ENCODE measurements at regions not wholly inside any gene's neighbourhood (a gene's known extent, or its start where the extent isn't known, plus 50 kb on each side); places are given as distances from the start of the nearest gene placed in this dataset.

GRCh38 chr2:154620471-154620870 lies 78.0 kb upstream of the KCNJ3 start:
- Histone ChIP-seq H4K20me1 (ENCODE audit: insufficient read depth, low read length, poor library complexity, severe bottlenecking) (no peaks in the 10 kb centered on the region), H3F3A (ENCODE audit: low read depth) (no peaks in the 10 kb centered on the region), H3K4me1 (ENCODE audit: insufficient read depth, low read length, poor library complexity, severe bottlenecking) (no peaks in the 10 kb centered on the region)

GRCh38 chr2:154623819-154624218 lies 74.7 kb upstream of the KCNJ3 start:
- no peaks in the 10 kb centered on the region for H3K79me2 ChIP-seq (ENCODE audit: insufficient read depth, low read length)
- H3K4me1 ChIP-seq (ENCODE audit: insufficient read depth, low read length, poor library complexity, severe bottlenecking) = no peaks in the 10 kb centered on the region
- H3K36me3 ChIP-seq (ENCODE audit: insufficient read depth, low read length) = no peaks in the 10 kb centered on the region
- H3F3A ChIP-seq (ENCODE audit: low read depth) = no peaks in the 10 kb centered on the region
- H3K9me2 ChIP-seq (replicated peaks; ENCODE audit: low read depth, low read length) = no peaks in the 10 kb centered on the region
- no peaks in the 10 kb centered on the region for H4K20me1 ChIP-seq (ENCODE audit: insufficient read depth, low read length, poor library complexity, severe bottlenecking)
- H3K27me3 ChIP-seq (ENCODE audit: insufficient read depth, low read length, poor library complexity, severe bottlenecking) = no peaks in the 10 kb centered on the region
- H2AFZ ChIP-seq (ENCODE audit: low read length) = no peak overlapping the region
- no peak overlapping the region for H3K4me3 ChIP-seq (ENCODE audit: low read length, poor library complexity, severe bottlenecking)
- no peak for TF ChIP-seq EZH2phosphoT487 (IDR thresholded peaks at IDR 0.05; ENCODE audit: borderline replicate concordance)
- TF ChIP-seq, protein P1, sequence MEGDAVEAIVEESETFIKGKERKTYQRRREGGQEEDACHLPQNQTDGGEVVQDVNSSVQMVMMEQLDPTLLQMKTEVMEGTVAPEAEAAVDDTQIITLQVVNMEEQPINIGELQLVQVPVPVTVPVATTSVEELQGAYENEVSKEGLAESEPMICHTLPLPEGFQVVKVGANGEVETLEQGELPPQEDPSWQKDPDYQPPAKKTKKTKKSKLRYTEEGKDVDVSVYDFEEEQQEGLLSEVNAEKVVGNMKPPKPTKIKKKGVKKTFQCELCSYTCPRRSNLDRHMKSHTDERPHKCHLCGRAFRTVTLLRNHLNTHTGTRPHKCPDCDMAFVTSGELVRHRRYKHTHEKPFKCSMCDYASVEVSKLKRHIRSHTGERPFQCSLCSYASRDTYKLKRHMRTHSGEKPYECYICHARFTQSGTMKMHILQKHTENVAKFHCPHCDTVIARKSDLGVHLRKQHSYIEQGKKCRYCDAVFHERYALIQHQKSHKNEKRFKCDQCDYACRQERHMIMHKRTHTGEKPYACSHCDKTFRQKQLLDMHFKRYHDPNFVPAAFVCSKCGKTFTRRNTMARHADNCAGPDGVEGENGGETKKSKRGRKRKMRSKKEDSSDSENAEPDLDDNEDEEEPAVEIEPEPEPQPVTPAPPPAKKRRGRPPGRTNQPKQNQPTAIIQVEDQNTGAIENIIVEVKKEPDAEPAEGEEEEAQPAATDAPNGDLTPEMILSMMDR (conservative IDR thresholded peaks at IDR 0.05; ENCODE audit: low read length) = peak; percentile 87
- H3K9me3 ChIP-seq (ENCODE audit: insufficient read depth, low read depth, low read length) = no peaks in the 10 kb centered on the region
- no peak overlapping the region for H3K9ac ChIP-seq (ENCODE audit: low read depth, low read length, poor library complexity, severe bottlenecking)
- no peak overlapping the region for H3K4me2 ChIP-seq (ENCODE audit: low read depth, low read length, poor library complexity, severe bottlenecking)

More at GRCh38 chr2:154620471-154620870, 78.0 kb upstream of the KCNJ3 start:
- Histone ChIP-seq H2AFZ (ENCODE audit: low read length) (no peak overlapping the region), H3K79me2 (ENCODE audit: insufficient read depth, low read length) (no peaks in the 10 kb centered on the region), H3K4me3 (ENCODE audit: low read length, poor library complexity, severe bottlenecking) (no peak overlapping the region), H3K9me3 (ENCODE audit: insufficient read depth, low read depth, low read length) (no peaks in the 10 kb centered on the region), H3K36me3 (ENCODE audit: insufficient read depth, low read length) (no peaks in the 10 kb centered on the region; the same call in 1 of the 2 replicates), H3K27me3 (ENCODE audit: insufficient read depth, low read length, poor library complexity, severe bottlenecking) (no peaks in the 10 kb centered on the region), H3K9ac (ENCODE audit: low read depth, low read length, poor library complexity, severe bottlenecking) (no peak overlapping the region), H3K4me2 (ENCODE audit: low read depth, low read length, poor library complexity, severe bottlenecking) (no peak overlapping the region), H3K9me2 (replicated peaks; ENCODE audit: low read depth, low read length) (no peaks in the 10 kb centered on the region)
- no peak for TF ChIP-seq EZH2phosphoT487 (IDR thresholded peaks at IDR 0.05; ENCODE audit: borderline replicate concordance)
- TF ChIP-seq, protein P1 (conservative IDR thresholded peaks at IDR 0.05; ENCODE audit: low read length) = no peak

- no peaks in the 10 kb centered on the region for H3F3A ChIP-seq (ENCODE audit: low read depth)
Observed at GRCh38 chr2:154637456-154637855, 61.0 kb upstream of the KCNJ3 start.

More at GRCh38 chr2:154637456-154637855, 61.0 kb upstream of the KCNJ3 start:
- H3K79me2 ChIP-seq (ENCODE audit: insufficient read depth, low read length) = no peaks in the 10 kb centered on the region
- H3K9ac ChIP-seq (ENCODE audit: low read depth, low read length, poor library complexity, severe bottlenecking) = no peak overlapping the region
- H3K4me2 ChIP-seq (ENCODE audit: low read depth, low read length, poor library complexity, severe bottlenecking) = no peak overlapping the region
- H3K27me3 ChIP-seq (ENCODE audit: insufficient read depth, low read length, poor library complexity, severe bottlenecking) = no peaks in the 10 kb centered on the region
- H3K36me3 ChIP-seq (ENCODE audit: insufficient read depth, low read length) = no peaks in the 10 kb centered on the region
- H4K20me1 ChIP-seq (ENCODE audit: insufficient read depth, low read length, poor library complexity, severe bottlenecking) = no peaks in the 10 kb centered on the region
- H2AFZ ChIP-seq (ENCODE audit: low read length) = no peak overlapping the region
- no peaks in the 10 kb centered on the region for H3K9me3 ChIP-seq (ENCODE audit: insufficient read depth, low read depth, low read length)
- H3K4me3 ChIP-seq (ENCODE audit: low read length, poor library complexity, severe bottlenecking) = no peak overlapping the region
- no peaks in the 10 kb centered on the region for H3K4me1 ChIP-seq (ENCODE audit: insufficient read depth, low read length, poor library complexity, severe bottlenecking)
- no peak for TF ChIP-seq EZH2phosphoT487 (IDR thresholded peaks at IDR 0.05; ENCODE audit: borderline replicate concordance)
- TF ChIP-seq, protein P1 (conservative IDR thresholded peaks at IDR 0.05; ENCODE audit: low read length) = no peak
- no peaks in the 10 kb centered on the region for H3K9me2 ChIP-seq (replicated peaks; ENCODE audit: low read depth, low read length)

All from Loucy (cell line).